ENCODE measurements at regions not wholly inside any gene's neighbourhood (a gene's known extent, or its start where the extent isn't known, plus 50 kb on each side); places are given as distances from the start of the nearest gene placed in this dataset.

- no peak overlapping the region for H2BK5ac ChIP-seq (ENCODE audit: low read depth, low read length)
- H3K36me3 ChIP-seq (ENCODE audit: control insufficient read depth in 2 of 4, insufficient read depth in 4 of 4, low read length in 3 of 4), result no peaks in the 10 kb centered on the region
- 91% methylated on average over 5 of the region's 5 CpGs; no CpG with 5 or more reads in 1 of the 2 experiments for WGBS, 2 experiments (ENCODE audit: extremely low coverage in 1 of 2, insufficient coverage in 1 of 2, insufficient read length in 1 of 2, insufficient replicate concordance in 2 of 2, low coverage in 1 of 2, low lambda C conversion rate in 2 of 2, missing lambda C conversion rate in 1 of 2)
- TF ChIP-seq POLR2AphosphoS5 (IDR thresholded peaks at IDR 0.05; ENCODE audit: low read depth, low read length) (no peak), ATF2 (IDR thresholded peaks at IDR 0.05; ENCODE audit: low read length) (no peak), MAX (IDR thresholded peaks at IDR 0.05) (no peak), RXRA (IDR thresholded peaks at IDR 0.05; ENCODE audit: insufficient read depth, low read depth, low read length) (no peak), HDAC2 (IDR thresholded peaks at IDR 0.05; ENCODE audit: borderline replicate concordance in 1 of 2, low read depth in 2 of 2, low read length in 2 of 2) (no peak)
- H2AK5ac ChIP-seq (ENCODE audit: low read depth, low read length), result no peak overlapping the region
- no peaks in the 10 kb centered on the region for H3K79me1 ChIP-seq (ENCODE audit: low read depth, low read length)
- no peak overlapping the region for H4K91ac ChIP-seq (replicated peaks; ENCODE audit: insufficient read length, low read length)
- no peak overlapping the region for H3K4ac ChIP-seq (replicated peaks; ENCODE audit: insufficient read length, low read depth, low read length)
- peaks cover 0 to 4% (median 0%) of the 10 kb centered on the region in 4 experiments; a peak in 1 of 7 replicates for H3K4me1 ChIP-seq (replicated peaks in 1 of 4; ENCODE audit: control insufficient read depth in 3 of 4, insufficient read depth in 4 of 4, low read length in 3 of 4)
- H3K23ac ChIP-seq (ENCODE audit: insufficient read length), result no peak overlapping the region
- no peaks in the 10 kb centered on the region for H3K23me2 ChIP-seq (ENCODE audit: low read depth, low read length)
- no peak overlapping the region for H3K27ac ChIP-seq (ENCODE audit: low read depth, low read length)
- no peaks in the 10 kb centered on the region for H3K79me2 ChIP-seq (ENCODE audit: control insufficient read depth in 1 of 2, insufficient read depth in 2 of 2, low read length in 2 of 2)
- CTCF ChIA-PET (ENCODE audit: partially characterized antibody), result interaction anchor here (0.9 to 3.4 kb wide), 6 partner anchors 10 to 107 kb away, joined by 3 to 30 read pairs (median 6); no protein-coding TSS in a partner anchor
- H3K27me3 ChIP-seq (replicated peaks in 1 of 4; ENCODE audit: control insufficient read depth in 3 of 4, extremely low read depth in 1 of 4, insufficient read depth in 3 of 4, low read length in 3 of 4), result no peaks in the 10 kb centered on the region
- H2BK12ac ChIP-seq (ENCODE audit: low read depth, low read length), result no peak overlapping the region
- H2BK120ac ChIP-seq (replicated peaks; ENCODE audit: low read depth, low read length), result no peak overlapping the region
- H2AFZ ChIP-seq (ENCODE audit: low read length), result no peak overlapping the region
- H3K18ac ChIP-seq (ENCODE audit: extremely low read depth, low read length), result no peak overlapping the region
- H3K56ac ChIP-seq (replicated peaks; ENCODE audit: insufficient read length, low read depth, low read length), result no peak overlapping the region
- H4K20me1 ChIP-seq (replicated peaks in 1 of 2; ENCODE audit: control insufficient read depth in 1 of 2, insufficient read depth in 2 of 2, low read length in 2 of 2), result no peaks in the 10 kb centered on the region
- H3K14ac ChIP-seq (ENCODE audit: insufficient read length), result no peak overlapping the region
- no peak overlapping the region for H2BK20ac ChIP-seq (ENCODE audit: low read length)
- POLR2A ChIA-PET (ENCODE audit: partially characterized antibody), result no interaction called here
- no peak overlapping the region for H4K5ac ChIP-seq (ENCODE audit: insufficient read length, low read depth, low read length)
- FAIRE-seq (no peak), DNase-seq (ENCODE audit: low read depth in 1 of 2, low spot score in 2 of 2) (no peak)
- H3K4me3 ChIP-seq (ENCODE audit: extremely low read depth in 1 of 4, insufficient read depth in 2 of 4, low read depth in 3 of 4, low read length in 4 of 4), result no peak overlapping the region
- no peak overlapping the region for H3K4me2 ChIP-seq (ENCODE audit: insufficient read depth in 1 of 2, low read depth in 2 of 2, low read length in 2 of 2)
- no peak overlapping the region for H3K9ac ChIP-seq (replicated peaks in 1 of 4; ENCODE audit: extremely low read depth in 1 of 4, low read depth in 3 of 4, low read length in 3 of 4)
- H2BK15ac ChIP-seq (ENCODE audit: low read length), result no peak overlapping the region
- no peak overlapping the region for H4K8ac ChIP-seq (ENCODE audit: extremely low read depth, insufficient read depth, low read length)
- H3K9me3 ChIP-seq (ENCODE audit: insufficient read depth in 2 of 2, low read depth in 1 of 2, low read length in 1 of 2), result no peaks in the 10 kb centered on the region
Measured at GRCh38 chr1:101367630-101368029, 130.8 kb downstream of the S1PR1 start.
